Neuronal stem cell (in vitro differentiated cells): ENCODE measurements at regions not wholly inside any gene's neighbourhood (a gene's known extent, or its start where the extent isn't known, plus 50 kb on each side); places are given as distances from the start of the nearest gene placed in this dataset.
"Not testable (repeated sequence)": the region's sequence is repeated elsewhere in the genome, so short reads cannot be mapped to it uniquely, and the experiment has no call there.

Experiments used
- DNase-seq: peaks from one replicate; pipeline ENCODE4 v3.0.0-alpha.2; 2013; ENCODE audit warnings: low spot score
- H2AFZ ChIP-seq: one replicate; pipeline ENCODE4 v1.6.1; 2013; ENCODE audit warnings: mild to moderate bottlenecking, low read length, inconsistent platforms
- H2AK5ac ChIP-seq: 2 replicates; pipeline ENCODE4 v1.6.1; 2013; ENCODE audit warnings: low read depth, mild to moderate bottlenecking, inconsistent platforms, low read length, moderate library complexity, mixed read lengths
- H2BK120ac ChIP-seq: 2 replicates; pipeline ENCODE4 v1.6.1; 2013; ENCODE audit warnings: low read depth, mild to moderate bottlenecking, inconsistent platforms, low read length, moderate library complexity, mixed read lengths
- H2BK12ac ChIP-seq: one replicate; pipeline ENCODE4 v1.6.1; 2013; ENCODE audit warnings: low read length, inconsistent platforms
- H2BK15ac ChIP-seq: 2 replicates; pipeline ENCODE4 v1.6.1; 2013; ENCODE audit warnings: mild to moderate bottlenecking, low read length, inconsistent platforms, mixed read lengths
- H2BK5ac ChIP-seq: one replicate; pipeline ENCODE4 v1.6.1; 2013; ENCODE audit warnings: inconsistent platforms, mild to moderate bottlenecking, low read length, moderate library complexity
- H3K14ac ChIP-seq: one replicate; pipeline ENCODE4 v1.6.1; 2013; ENCODE audit warnings: low read length, inconsistent platforms
- H3K18ac ChIP-seq: 2 replicates; pipeline ENCODE4 v1.6.1; 2013; ENCODE audit warnings: low read length, inconsistent platforms
- H3K23ac ChIP-seq: 2 replicates; pipeline ENCODE4 v1.6.1; 2013; ENCODE audit warnings: low read depth, mild to moderate bottlenecking, mixed read lengths, low read length, inconsistent platforms; ENCODE audit not compliant: poor library complexity
- H3K27ac ChIP-seq: replicated peaks from 3 replicates; pipeline ENCODE4 v1.5.1; 2013; ENCODE audit warnings: low read length, inconsistent platforms
- H3K27me3 ChIP-seq, 3 experiments: 2 replicates each; pipeline ENCODE4 v1.6.1; 2013; ENCODE audit warnings: low read length in 3 of 3, mild to moderate bottlenecking in 2 of 3, inconsistent platforms in 1 of 3, low read depth in 1 of 3, mixed read lengths in 1 of 3, moderate library complexity in 1 of 3; ENCODE audit not compliant: control insufficient read depth in 3 of 3, insufficient read depth in 3 of 3
- H3K36me3 ChIP-seq, 2 donors: replicated peaks in 1 of 2; 2 replicates each; pipeline ENCODE4 v1.6.1; 2013; ENCODE audit warnings: low read length in 2 of 2; ENCODE audit not compliant: control insufficient read depth in 2 of 2, insufficient read depth in 2 of 2
- H3K4ac ChIP-seq: 2 replicates; pipeline ENCODE4 v1.6.1; 2013; ENCODE audit warnings: inconsistent platforms, mild to moderate bottlenecking, low read length, moderate library complexity
- H3K4me1 ChIP-seq, 2 donors: 1 replicate in 1 of 2; 2 replicates in 1 of 2; pipeline ENCODE4 v1.6.1; 2013; ENCODE audit warnings: low read length in 2 of 2, low read depth in 1 of 2; ENCODE audit not compliant: control insufficient read depth in 2 of 2, insufficient read depth in 1 of 2
- H3K4me2 ChIP-seq: one replicate; pipeline ENCODE4 v1.6.1; 2013; ENCODE audit warnings: mild to moderate bottlenecking, low read length, inconsistent platforms; ENCODE audit not compliant: insufficient read depth, poor library complexity, severe bottlenecking
- H3K4me3 ChIP-seq, 2 donors: 2 replicates each; pipeline ENCODE4 v1.5.1; 2013; ENCODE audit warnings: low read length in 2 of 2, mild to moderate bottlenecking in 2 of 2, inconsistent platforms in 1 of 2, moderate library complexity in 1 of 2
- H3K79me1 ChIP-seq: one replicate; pipeline ENCODE4 v1.6.1; 2013; ENCODE audit warnings: low read depth, mild to moderate bottlenecking, inconsistent platforms, low read length, moderate library complexity
- H3K9ac ChIP-seq: one replicate; pipeline ENCODE4 v1.6.1; 2013; ENCODE audit warnings: mild to moderate bottlenecking, low read depth, low read length, inconsistent platforms; ENCODE audit not compliant: poor library complexity
- H3K9me3 ChIP-seq, 2 donors: replicated peaks in 1 of 2; 2 replicates each; pipeline versions ENCODE3 to v1.6.1; 2013; ENCODE audit warnings: low read length in 2 of 2, mild to moderate bottlenecking in 2 of 2, inconsistent platforms in 1 of 2, low read depth in 1 of 2, mixed read lengths in 1 of 2, moderate library complexity in 1 of 2; ENCODE audit not compliant: control insufficient read depth in 2 of 2, insufficient read depth in 1 of 2
- H4K8ac ChIP-seq: one replicate; pipeline ENCODE4 v1.6.1; 2013; ENCODE audit warnings: low read depth, mild to moderate bottlenecking, inconsistent platforms, low read length, moderate library complexity
- H4K91ac ChIP-seq: one replicate; pipeline ENCODE4 v1.6.1; 2013; ENCODE audit warnings: low read length, low read depth, mild to moderate bottlenecking, inconsistent platforms; ENCODE audit not compliant: poor library complexity
- WGBS, 2 donors: extraction: QIAGEN DNeasy Blood & Tissue Kit; methylation state at CpG; one replicate each; pipeline ENCODE4 v1.1.7; 2013; ENCODE audit warnings: missing lambda C conversion rate in 2 of 2, mixed read lengths in 1 of 2; ENCODE audit not compliant: insufficient read length in 2 of 2, insufficient replicate concordance in 1 of 2; ENCODE audit errors: extremely low coverage in 2 of 2; 5-methylcytosine and 5-hydroxymethylcytosine counted together

GRCh38 chr12:58125761-58126160 is 184.4 kb downstream of the ATP23 start:
- not testable (repeated sequence) for H3K4me2 ChIP-seq, H2BK120ac ChIP-seq, H3K36me3 ChIP-seq, H3K27ac ChIP-seq, H2AK5ac ChIP-seq, H3K4me1 ChIP-seq, H3K14ac ChIP-seq, H3K4ac ChIP-seq, DNase-seq, H4K91ac ChIP-seq, H2BK5ac ChIP-seq, H3K9me3 ChIP-seq, H2BK12ac ChIP-seq, H3K23ac ChIP-seq, H3K27me3 ChIP-seq, H4K8ac ChIP-seq, H2BK15ac ChIP-seq, H3K4me3 ChIP-seq, H3K9ac ChIP-seq, H2AFZ ChIP-seq, H3K79me1 ChIP-seq, H3K18ac ChIP-seq

GRCh38 chr12:58131986-58132755 is 190.8 kb downstream of the ATP23 start:
- Histone ChIP-seq H3K27ac (no peak overlapping the region), H3K23ac (no peak overlapping the region), H4K91ac (no peak overlapping the region), H2BK120ac (no peak overlapping the region), H2AFZ (no peak overlapping the region), H3K18ac (no peak overlapping the region), H4K8ac (no peak overlapping the region), H3K27me3 (no peaks in the 10 kb centered on the region), H3K4ac (no peak overlapping the region), H2BK15ac (no peak overlapping the region), H3K4me3 (no peak overlapping the region), H3K36me3 (no peaks in the 10 kb centered on the region), H3K14ac (no peak overlapping the region), H3K4me2 (no peak overlapping the region), H3K9ac (no peak overlapping the region), H3K4me1 (no peaks in the 10 kb centered on the region), H3K79me1 (no peaks in the 10 kb centered on the region), H2BK12ac (no peak overlapping the region), H2BK5ac (no peak overlapping the region), H2AK5ac (no peak overlapping the region), H3K9me3 (no peaks in the 10 kb centered on the region)
- no peak for DNase-seq
- WGBS, 2 donors = no CpG with 5 or more reads among the region's 5 CpGs

GRCh38 chr12:58138424-58138823 is 197.1 kb downstream of the ATP23 start:
- no peaks in the 10 kb centered on the region for H3K9me3 ChIP-seq
- H3K79me1 ChIP-seq = no peaks in the 10 kb centered on the region
- no peak overlapping the region for H3K4me2 ChIP-seq
- H3K18ac ChIP-seq = no peak overlapping the region
- no peaks in the 10 kb centered on the region for H3K4me1 ChIP-seq
- H2BK12ac ChIP-seq = no peak overlapping the region
- H3K9ac ChIP-seq = no peak overlapping the region
- H2BK15ac ChIP-seq = no peak overlapping the region
- H3K23ac ChIP-seq = no peak overlapping the region
- no peak overlapping the region for H3K27ac ChIP-seq
- H2BK120ac ChIP-seq = no peak overlapping the region
- H4K91ac ChIP-seq = no peak overlapping the region
- H3K4ac ChIP-seq = no peak overlapping the region
- no peak overlapping the region for H3K4me3 ChIP-seq
- H4K8ac ChIP-seq = no peak overlapping the region
- no peak overlapping the region for H3K14ac ChIP-seq
- H3K27me3 ChIP-seq = no peaks in the 10 kb centered on the region
- no peak overlapping the region for H2AK5ac ChIP-seq
- no peak overlapping the region for H2AFZ ChIP-seq
- no peaks in the 10 kb centered on the region for H3K36me3 ChIP-seq
- no CpG with 5 or more reads among the region's 2 CpGs for WGBS, 2 donors
- H2BK5ac ChIP-seq = no peak overlapping the region
- DNase-seq = no peak

GRCh38 chr12:58139894-58140293 is 198.5 kb downstream of the ATP23 start:
- no peaks in the 10 kb centered on the region for H3K79me1 ChIP-seq
- H3K4me2 ChIP-seq = no peak overlapping the region
- H3K36me3 ChIP-seq = no peaks in the 10 kb centered on the region
- no peak overlapping the region for H3K23ac ChIP-seq
- H2BK12ac ChIP-seq = no peak overlapping the region
- H3K9me3 ChIP-seq = no peaks in the 10 kb centered on the region
- no peak overlapping the region for H3K27ac ChIP-seq
- no peak overlapping the region for H2BK5ac ChIP-seq
- H3K9ac ChIP-seq = no peak overlapping the region
- H2BK120ac ChIP-seq = no peak overlapping the region
- no peak overlapping the region for H3K4ac ChIP-seq
- H2BK15ac ChIP-seq = no peak overlapping the region
- DNase-seq = no peak
- H3K4me3 ChIP-seq = no peak overlapping the region
- no peak overlapping the region for H4K91ac ChIP-seq
- no peak overlapping the region for H2AFZ ChIP-seq
- no peak overlapping the region for H2AK5ac ChIP-seq
- no CpG with 5 or more reads among the region's 1 CpG for WGBS, 2 donors
- H3K4me1 ChIP-seq = no peaks in the 10 kb centered on the region
- no peak overlapping the region for H3K14ac ChIP-seq
- no peak overlapping the region for H4K8ac ChIP-seq
- H3K27me3 ChIP-seq = no peaks in the 10 kb centered on the region
- H3K18ac ChIP-seq = no peak overlapping the region
